ENCODE measurements at regions not wholly inside any gene's neighbourhood (a gene's known extent, or its start where the extent isn't known, plus 50 kb on each side); places are given as distances from the start of the nearest gene placed in this dataset.

DNA sequence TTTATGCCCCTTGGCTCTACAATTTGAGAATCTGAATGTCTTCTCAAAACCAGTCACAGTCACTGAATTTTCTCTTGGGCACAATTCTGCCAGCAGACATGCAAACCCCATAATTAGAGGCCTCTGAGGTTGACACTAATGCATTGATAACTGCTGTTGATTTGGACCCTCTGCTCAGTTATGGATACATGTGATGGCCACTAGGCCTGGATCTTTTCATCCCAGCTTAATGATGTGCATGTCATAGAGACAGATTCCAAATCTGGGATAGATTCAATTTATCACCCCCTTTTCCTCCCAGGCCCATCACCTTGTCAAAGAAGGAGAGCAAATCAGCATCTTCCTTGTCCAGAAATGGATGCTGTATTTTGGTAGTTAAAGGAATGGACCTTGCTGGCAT is 92.2 kb downstream of the C11orf91 start:
- no peak for DNase-seq (ENCODE audit: unreplicated experiment)
- intact Hi-C loops (cut with micrococcal nuclease), result no loop called here
- ChIA-PET POLR2A (no interaction called here), CTCF (no interaction called here)
- no peaks in the 10 kb centered on the region for H3K4me1 Mint-ChIP-seq (ENCODE audit: insufficient read depth, unreplicated experiment)
- no peaks in the 10 kb centered on the region for H3K9me3 Mint-ChIP-seq (ENCODE audit: unreplicated experiment)
- no TSS peak for BruUV-seq (replicated peaks)
- no peak overlapping the region for H3K4me3 Mint-ChIP-seq (ENCODE audit: unreplicated experiment)
- TF ChIP-seq, protein P1, sequence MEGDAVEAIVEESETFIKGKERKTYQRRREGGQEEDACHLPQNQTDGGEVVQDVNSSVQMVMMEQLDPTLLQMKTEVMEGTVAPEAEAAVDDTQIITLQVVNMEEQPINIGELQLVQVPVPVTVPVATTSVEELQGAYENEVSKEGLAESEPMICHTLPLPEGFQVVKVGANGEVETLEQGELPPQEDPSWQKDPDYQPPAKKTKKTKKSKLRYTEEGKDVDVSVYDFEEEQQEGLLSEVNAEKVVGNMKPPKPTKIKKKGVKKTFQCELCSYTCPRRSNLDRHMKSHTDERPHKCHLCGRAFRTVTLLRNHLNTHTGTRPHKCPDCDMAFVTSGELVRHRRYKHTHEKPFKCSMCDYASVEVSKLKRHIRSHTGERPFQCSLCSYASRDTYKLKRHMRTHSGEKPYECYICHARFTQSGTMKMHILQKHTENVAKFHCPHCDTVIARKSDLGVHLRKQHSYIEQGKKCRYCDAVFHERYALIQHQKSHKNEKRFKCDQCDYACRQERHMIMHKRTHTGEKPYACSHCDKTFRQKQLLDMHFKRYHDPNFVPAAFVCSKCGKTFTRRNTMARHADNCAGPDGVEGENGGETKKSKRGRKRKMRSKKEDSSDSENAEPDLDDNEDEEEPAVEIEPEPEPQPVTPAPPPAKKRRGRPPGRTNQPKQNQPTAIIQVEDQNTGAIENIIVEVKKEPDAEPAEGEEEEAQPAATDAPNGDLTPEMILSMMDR (IDR thresholded peaks at IDR 0.05; ENCODE audit: unreplicated experiment), result no peak
- H3K27ac Mint-ChIP-seq (ENCODE audit: low read depth, unreplicated experiment), result no peak overlapping the region
- no peaks in the 10 kb centered on the region for H3K27me3 Mint-ChIP-seq (ENCODE audit: insufficient read depth, unreplicated experiment)
- H3K36me3 Mint-ChIP-seq (ENCODE audit: insufficient read depth, unreplicated experiment), result no peaks in the 10 kb centered on the region

DNA sequence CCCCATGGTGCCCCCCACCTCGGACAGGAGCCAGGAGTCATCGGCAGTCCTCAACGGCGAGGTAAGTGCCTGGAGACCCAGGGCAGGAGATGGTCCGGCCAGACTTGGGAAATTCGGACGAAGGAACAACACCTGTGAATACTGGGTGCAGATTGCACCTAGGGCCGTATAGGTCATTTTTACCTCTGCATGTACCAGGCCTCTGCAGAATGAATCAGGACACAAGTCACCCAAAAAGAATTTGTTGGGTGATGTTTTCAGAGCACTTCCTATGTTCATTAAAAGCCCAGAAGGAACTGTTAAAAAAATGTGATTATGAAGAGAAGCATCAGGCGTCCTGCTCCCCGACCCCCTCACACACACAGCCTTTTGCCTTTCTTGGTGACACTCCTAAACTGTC is 93.9 kb downstream of the C11orf91 start:
- no TSS peak for BruUV-seq (replicated peaks)

DNA sequence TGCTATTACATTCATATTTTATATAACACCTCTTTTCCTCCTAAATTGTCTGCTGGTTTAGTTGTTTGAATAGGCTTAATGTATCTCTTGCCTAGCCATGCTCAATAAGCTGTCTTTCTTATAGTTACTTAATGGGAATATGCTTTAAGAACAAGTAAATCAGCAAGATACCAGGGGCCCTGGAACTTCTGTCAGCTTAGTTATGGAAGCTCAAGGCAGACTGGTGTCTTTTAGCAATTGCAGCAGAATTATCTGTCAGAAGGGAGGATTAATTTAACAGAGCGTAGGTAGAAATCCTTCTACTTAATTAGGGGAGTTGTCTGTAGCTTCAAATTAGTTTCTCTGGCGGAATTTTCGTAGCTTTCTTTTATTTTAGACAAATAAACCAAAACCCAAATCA is 94.9 kb downstream of the C11orf91 start:
- BruUV-seq (replicated peaks), result no TSS peak
- Mint-ChIP-seq H3K36me3 (ENCODE audit: insufficient read depth, unreplicated experiment) (no peaks in the 10 kb centered on the region), H3K4me3 (ENCODE audit: unreplicated experiment) (no peak overlapping the region), H3K27me3 (ENCODE audit: insufficient read depth, unreplicated experiment) (peaks cover 6% of the 10 kb centered on the region), H3K4me1 (ENCODE audit: insufficient read depth, unreplicated experiment) (no peaks in the 10 kb centered on the region), H3K27ac (ENCODE audit: low read depth, unreplicated experiment) (no peak overlapping the region), H3K9me3 (ENCODE audit: unreplicated experiment) (no peaks in the 10 kb centered on the region)
- intact Hi-C loops (cut with micrococcal nuclease), result no loop called here
- ChIA-PET CTCF (interaction anchor here (0.6 to 1.0 kb wide), 3 partner anchors 9 to 385 kb away, joined by 3 to 4 read pairs (median 4); no protein-coding TSS in a partner anchor), POLR2A (no interaction called here)
- no peak for DNase-seq (ENCODE audit: unreplicated experiment)
- TF ChIP-seq, protein P1 (IDR thresholded peaks at IDR 0.05; ENCODE audit: unreplicated experiment), result no peak

More for the DNA sequence above, 93.9 kb downstream of the C11orf91 start:
- CTCF ChIA-PET, result interaction anchor here (0.6 to 0.7 kb wide), 3 partner anchors 10 to 440 kb away, joined by 3 read pairs; no protein-coding TSS in a partner anchor
- no peak for DNase-seq (ENCODE audit: unreplicated experiment)
- Mint-ChIP-seq H3K4me1 (ENCODE audit: insufficient read depth, unreplicated experiment) (no peaks in the 10 kb centered on the region), H3K36me3 (ENCODE audit: insufficient read depth, unreplicated experiment) (no peaks in the 10 kb centered on the region), H3K27me3 (ENCODE audit: insufficient read depth, unreplicated experiment) (no peaks in the 10 kb centered on the region), H3K9me3 (ENCODE audit: unreplicated experiment) (no peaks in the 10 kb centered on the region), H3K27ac (ENCODE audit: low read depth, unreplicated experiment) (no peak overlapping the region), H3K4me3 (ENCODE audit: unreplicated experiment) (no peak overlapping the region)
- intact Hi-C loops (cut with micrococcal nuclease), result no loop called here
- TF ChIP-seq, protein P1 (IDR thresholded peaks at IDR 0.05; ENCODE audit: unreplicated experiment), result no peak
- POLR2A ChIA-PET, result no interaction called here

DNA sequence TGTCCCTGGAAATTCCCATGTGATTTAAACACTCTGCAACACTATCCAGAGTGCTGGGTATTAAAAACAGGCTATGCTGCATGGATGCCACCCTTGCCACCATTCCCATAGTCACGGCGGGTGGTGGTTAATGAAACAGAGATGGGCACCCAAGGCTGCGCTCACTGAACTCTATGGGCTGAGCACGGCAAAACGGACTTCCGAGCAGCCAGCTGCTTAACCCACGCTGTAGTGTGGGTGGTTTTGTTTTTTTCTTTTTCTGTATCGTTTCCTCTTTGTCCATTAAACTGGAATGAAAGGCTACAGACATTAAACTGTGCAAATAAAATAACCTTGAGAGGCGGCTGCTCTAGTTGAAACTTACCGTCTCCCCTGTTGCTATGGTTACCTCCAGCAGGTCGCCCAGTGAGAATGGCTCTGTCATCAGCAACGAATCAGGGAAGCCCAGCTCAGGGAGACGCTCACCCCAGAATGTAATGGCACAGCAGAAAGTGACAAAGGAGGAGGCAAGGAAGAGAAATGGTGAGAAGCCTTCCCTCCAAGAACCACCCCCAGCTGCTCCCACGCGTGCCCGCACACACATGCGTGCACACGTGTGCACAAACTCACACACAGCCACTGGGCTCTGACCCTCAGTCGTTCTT is 102.1 kb downstream of the C11orf91 start:
- TF ChIP-seq, protein P1 (IDR thresholded peaks at IDR 0.05; ENCODE audit: unreplicated experiment), result no peak
- H3K4me1 Mint-ChIP-seq (ENCODE audit: insufficient read depth, unreplicated experiment), result no peaks in the 10 kb centered on the region
- H3K27me3 Mint-ChIP-seq (ENCODE audit: insufficient read depth, unreplicated experiment), result peaks cover 43% of the 10 kb centered on the region
- no peak for DNase-seq (ENCODE audit: unreplicated experiment)
- ChIA-PET POLR2A (no interaction called here), CTCF (interaction anchor here (1.0 kb wide), 1 partner anchor 16 kb away, joined by 3 read pairs; no protein-coding TSS in a partner anchor)
- H3K27ac Mint-ChIP-seq (ENCODE audit: low read depth, unreplicated experiment), result no peak overlapping the region
- no peaks in the 10 kb centered on the region for H3K9me3 Mint-ChIP-seq (ENCODE audit: unreplicated experiment)
- no TSS peak for BruUV-seq (replicated peaks)
- intact Hi-C loops (cut with micrococcal nuclease), result no loop called here
- no peak overlapping the region for H3K4me3 Mint-ChIP-seq (ENCODE audit: unreplicated experiment)
- no peaks in the 10 kb centered on the region for H3K36me3 Mint-ChIP-seq (ENCODE audit: insufficient read depth, unreplicated experiment)
